Osteoblast (primary cell): ENCODE measurements at regions not wholly inside any gene's neighbourhood (a gene's known extent, or its start where the extent isn't known, plus 50 kb on each side); places are given as distances from the start of the nearest gene placed in this dataset.

Experiments
- DNase-seq: peaks from one replicate; pipeline ENCODE4 v3.0.0; 2011; ENCODE audit warnings: low spot score, mixed read lengths; ENCODE audit not compliant: insufficient read length; ENCODE audit errors: missing footprints
- H2AFZ ChIP-seq: 2 replicates; pipeline ENCODE4 v1.6.0; 2011; ENCODE audit warnings: mild to moderate bottlenecking, low read length
- H3K27ac ChIP-seq: 2 replicates; pipeline ENCODE4 v1.5.1; 2011; ENCODE audit warnings: mild to moderate bottlenecking, low read depth, low read length, moderate library complexity
- H3K27me3 ChIP-seq: 2 replicates; pipeline ENCODE4 v1.6.0; 2012; ENCODE audit warnings: mild to moderate bottlenecking, control low read depth, inconsistent platforms, low read length, moderate library complexity; ENCODE audit not compliant: insufficient read depth
- H3K36me3 ChIP-seq: 2 replicates; pipeline ENCODE4 v1.5.1; 2011; ENCODE audit warnings: mild to moderate bottlenecking, low read length, control low read depth, moderate library complexity; ENCODE audit not compliant: insufficient read depth
- H3K4me1 ChIP-seq: 2 replicates; pipeline ENCODE4 v1.5.1; 2011; ENCODE audit warnings: mild to moderate bottlenecking, low read length, control low read depth, moderate library complexity; ENCODE audit not compliant: insufficient read depth
- H3K4me2 ChIP-seq: 2 replicates; pipeline ENCODE4 v1.6.0; 2011; ENCODE audit warnings: mild to moderate bottlenecking, low read length; ENCODE audit not compliant: insufficient read depth
- H3K4me3 ChIP-seq: fragments of 200-600 bp; sonication (generic); 3 replicates; pipeline ENCODE4 v1.5.1; 2012; ENCODE audit warnings: mild to moderate bottlenecking, low read length, inconsistent platforms; ENCODE audit not compliant: insufficient read depth
- H3K79me2 ChIP-seq: 2 replicates; pipeline ENCODE4 v1.6.0; 2012; ENCODE audit warnings: mild to moderate bottlenecking, low read length, control low read depth, inconsistent platforms; ENCODE audit not compliant: insufficient read depth
- H3K9me3 ChIP-seq: 2 replicates; pipeline ENCODE4 v1.5.1; 2011; ENCODE audit warnings: low read depth, low read length, control low read depth
- H4K20me1 ChIP-seq: 2 replicates; pipeline ENCODE4 v1.6.0; 2012; ENCODE audit warnings: mild to moderate bottlenecking, low read length, control low read depth; ENCODE audit not compliant: insufficient read depth
- TF ChIP-seq, protein P1 (sequence below): IDR thresholded peaks from 2 replicates; pipeline ENCODE4 v1.5.1; 2011; ENCODE audit warnings: mild to moderate bottlenecking, low read depth, low read length, moderate library complexity; ENCODE audit errors: extremely low read depth

DNA sequence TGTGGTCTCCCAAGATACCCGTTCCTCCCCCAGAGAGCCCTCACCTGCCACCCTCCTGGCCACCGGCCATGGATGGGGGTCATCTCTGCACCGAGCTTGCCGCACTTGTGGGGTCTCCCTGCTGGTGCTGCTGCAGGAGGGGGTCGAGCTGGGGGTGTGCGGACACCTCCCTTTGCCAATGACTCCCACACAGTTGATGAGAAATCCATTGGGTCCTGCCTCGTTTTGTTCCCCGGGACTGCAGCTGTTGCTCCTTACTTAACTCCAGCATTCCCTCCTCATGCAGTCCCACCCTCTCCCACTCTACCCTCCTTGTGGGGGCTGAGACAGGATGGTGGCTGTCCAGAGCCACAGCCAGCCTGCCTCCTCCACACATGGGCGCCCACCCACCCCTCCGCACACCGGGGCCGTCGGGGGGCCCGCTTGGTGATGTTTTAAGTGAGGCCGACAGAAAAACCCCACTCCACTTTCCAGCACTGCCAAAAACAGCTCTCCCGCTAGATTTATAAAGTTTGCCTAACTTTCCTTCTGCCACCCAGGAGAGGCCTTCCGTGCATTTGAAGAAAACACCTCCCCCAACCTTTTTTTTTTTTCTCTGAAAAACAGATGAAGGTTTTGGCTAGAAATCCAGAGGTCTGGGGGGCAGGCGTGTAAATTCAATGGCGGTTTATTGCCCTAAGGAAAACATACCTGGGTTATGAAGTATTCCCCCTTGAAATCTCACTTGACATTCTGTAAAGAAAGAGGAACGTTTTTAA lies 53.5 kb upstream of the APCDD1L start:
- Histone ChIP-seq H3K4me3 (no peak overlapping the region), H2AFZ (no peak overlapping the region), H3K27me3 (no peaks in the 10 kb centered on the region), H3K79me2 (no peaks in the 10 kb centered on the region), H3K27ac (no peak overlapping the region), H3K36me3 (peaks cover 3% of the 10 kb centered on the region), H4K20me1 (no peaks in the 10 kb centered on the region), H3K4me2 (no peak overlapping the region), H3K4me1 (peaks cover 27% of the 10 kb centered on the region), H3K9me3 (no peaks in the 10 kb centered on the region)
- peak; percentile 59 for DNase-seq
- TF ChIP-seq, protein P1, sequence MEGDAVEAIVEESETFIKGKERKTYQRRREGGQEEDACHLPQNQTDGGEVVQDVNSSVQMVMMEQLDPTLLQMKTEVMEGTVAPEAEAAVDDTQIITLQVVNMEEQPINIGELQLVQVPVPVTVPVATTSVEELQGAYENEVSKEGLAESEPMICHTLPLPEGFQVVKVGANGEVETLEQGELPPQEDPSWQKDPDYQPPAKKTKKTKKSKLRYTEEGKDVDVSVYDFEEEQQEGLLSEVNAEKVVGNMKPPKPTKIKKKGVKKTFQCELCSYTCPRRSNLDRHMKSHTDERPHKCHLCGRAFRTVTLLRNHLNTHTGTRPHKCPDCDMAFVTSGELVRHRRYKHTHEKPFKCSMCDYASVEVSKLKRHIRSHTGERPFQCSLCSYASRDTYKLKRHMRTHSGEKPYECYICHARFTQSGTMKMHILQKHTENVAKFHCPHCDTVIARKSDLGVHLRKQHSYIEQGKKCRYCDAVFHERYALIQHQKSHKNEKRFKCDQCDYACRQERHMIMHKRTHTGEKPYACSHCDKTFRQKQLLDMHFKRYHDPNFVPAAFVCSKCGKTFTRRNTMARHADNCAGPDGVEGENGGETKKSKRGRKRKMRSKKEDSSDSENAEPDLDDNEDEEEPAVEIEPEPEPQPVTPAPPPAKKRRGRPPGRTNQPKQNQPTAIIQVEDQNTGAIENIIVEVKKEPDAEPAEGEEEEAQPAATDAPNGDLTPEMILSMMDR: no peak

DNA sequence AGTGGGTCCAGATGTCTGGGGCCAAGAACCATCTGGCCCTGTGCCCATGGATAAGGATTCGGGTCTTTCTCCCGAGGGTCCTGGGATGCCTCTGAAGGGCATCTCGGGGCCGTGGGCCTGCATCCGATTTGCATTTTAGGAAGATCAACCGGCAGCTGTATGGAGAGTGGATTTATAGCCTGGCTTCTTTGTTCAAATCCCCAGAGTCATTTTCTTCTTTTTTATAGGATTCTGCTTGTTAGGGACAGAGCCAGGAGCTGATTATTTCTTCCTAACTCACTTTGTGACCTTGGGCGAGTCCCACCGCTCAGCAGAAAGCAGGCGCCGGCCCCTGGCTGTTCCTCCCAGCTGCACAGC lies 52.9 kb upstream of the APCDD1L start:
- Histone ChIP-seq H2AFZ (no peak overlapping the region), H3K4me3 (no peak overlapping the region), H3K4me2 (no peak overlapping the region), H4K20me1 (no peaks in the 10 kb centered on the region), H3K27ac (no peak overlapping the region), H3K36me3 (no peaks in the 10 kb centered on the region), H3K27me3 (no peaks in the 10 kb centered on the region), H3K9me3 (no peaks in the 10 kb centered on the region), H3K4me1 (peaks cover 27% of the 10 kb centered on the region), H3K79me2 (no peaks in the 10 kb centered on the region)
- peak; percentile 10 for DNase-seq
- TF ChIP-seq, protein P1: no peak

DNA sequence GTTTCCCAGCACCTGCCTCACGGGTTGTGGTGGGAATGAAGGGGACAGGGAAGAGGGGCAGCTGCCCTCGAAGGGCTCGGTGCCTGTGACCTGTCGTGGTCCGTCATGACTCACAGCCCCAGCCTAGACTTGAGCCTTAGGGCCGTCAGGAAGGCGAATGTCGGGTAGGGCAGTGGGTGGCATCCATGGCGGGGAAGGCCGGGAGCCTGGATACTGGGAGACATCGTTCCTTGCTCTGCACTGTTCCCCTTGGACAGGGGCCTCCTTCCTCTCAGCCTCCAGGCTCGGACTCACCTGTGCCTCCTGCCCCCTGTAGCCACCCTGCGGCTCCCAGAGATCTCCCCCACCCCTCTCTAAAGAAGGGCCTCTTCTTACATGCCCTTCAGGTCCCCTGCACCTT lies 52.2 kb upstream of the APCDD1L start:
- Histone ChIP-seq H4K20me1 (no peaks in the 10 kb centered on the region), H3K79me2 (no peaks in the 10 kb centered on the region), H3K27ac (no peak overlapping the region), H3K9me3 (no peaks in the 10 kb centered on the region), H3K4me2 (no peak overlapping the region), H2AFZ (no peak overlapping the region), H3K4me1 (peaks cover 20% of the 10 kb centered on the region), H3K27me3 (no peaks in the 10 kb centered on the region), H3K4me3 (no peak overlapping the region), H3K36me3 (no peaks in the 10 kb centered on the region)
- peak; percentile 27 for DNase-seq
- TF ChIP-seq, protein P1: no peak

DNA sequence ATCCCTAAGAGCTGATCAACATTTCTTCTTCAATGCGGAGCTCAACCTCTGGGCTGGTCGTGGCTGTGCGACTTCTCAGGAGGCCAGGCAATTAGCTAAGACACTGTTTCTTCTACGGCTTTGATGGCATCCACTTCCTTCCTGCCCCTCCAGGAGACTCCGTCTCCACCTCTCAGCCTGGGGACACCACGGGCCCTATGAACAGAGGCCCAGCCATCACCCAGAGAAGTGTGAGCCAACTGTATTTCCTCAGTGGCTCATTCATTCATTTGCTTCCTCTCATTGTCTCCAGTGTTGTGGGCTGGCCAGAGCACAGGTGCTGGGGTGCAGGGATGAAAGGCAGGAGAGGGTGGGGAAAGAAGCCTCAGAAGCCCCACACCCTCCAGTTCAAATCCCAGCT lies 51.8 kb upstream of the APCDD1L start:
- no peaks in the 10 kb centered on the region for H3K79me2 ChIP-seq
- H2AFZ ChIP-seq: no peak overlapping the region
- no peaks in the 10 kb centered on the region for H3K27me3 ChIP-seq
- no peaks in the 10 kb centered on the region for H3K36me3 ChIP-seq
- H3K9me3 ChIP-seq: no peaks in the 10 kb centered on the region
- peak; percentile 14 for DNase-seq
- H3K4me1 ChIP-seq: peaks cover 16% of the 10 kb centered on the region
- H4K20me1 ChIP-seq: no peaks in the 10 kb centered on the region
- TF ChIP-seq, protein P1: no peak
- no peak overlapping the region for H3K4me3 ChIP-seq
- H3K4me2 ChIP-seq: no peak overlapping the region
- H3K27ac ChIP-seq: no peak overlapping the region
